B cell (primary cell): ENCODE measurements at regions not wholly inside any gene's neighbourhood (a gene's known extent, or its start where the extent isn't known, plus 50 kb on each side); places are given as distances from the start of the nearest gene placed in this dataset.

Experiments
- ATAC-seq: fragments of 200-7000 bp; cut with Tn5 transposase; one replicate; pipeline ENCODE4 v1.10.0; 2021; ENCODE audit warnings: low read depth, mild to moderate bottlenecking, moderate number of reproducible peaks, moderate library complexity
- CTCF ChIA-PET: fragments of 350-600 bp; sonication (Branson Sonifier 250); formaldehyde crosslinking; loops from one replicate; lab custom pipeline; 2021; ENCODE audit warnings: antibody characterized with exemption, inconsistent platforms; lab: Charles Lee
- POLR2A ChIA-PET: fragments of 350-600 bp; sonication (Branson Sonifier 250); formaldehyde crosslinking; loops from one replicate; lab custom pipeline; 2021; ENCODE audit warnings: antibody characterized with exemption; lab: Charles Lee
- DNase-seq: peaks from one replicate; pipeline ENCODE4 v3.0.0; 2013
- H2AFZ ChIP-seq: 2 replicates; pipeline ENCODE4 v1.6.1; 2012; ENCODE audit warnings: mild to moderate bottlenecking, low read depth, low read length; ENCODE audit not compliant: insufficient read depth, poor library complexity, severe bottlenecking
- H3K27ac ChIP-seq, 2 donors: 1 replicate in 1 of 2; 2 replicates in 1 of 2; pipeline ENCODE4 v1.5.1; 2012 to 2013; ENCODE audit warnings: low read length in 2 of 2, mild to moderate bottlenecking in 2 of 2, moderate library complexity in 1 of 2
- H3K27me3 ChIP-seq, 4 experiments: fragments of 200-600 bp in 1 of 4; sonication (generic) in 1 of 4; replicated peaks in 1 of 4; 1 replicate in 2 of 4; 2 replicates in 2 of 4; pipeline versions ENCODE4 v1.6.1 to v1.7.0; 2013 to 2016; ENCODE audit warnings: low read length in 3 of 4, mild to moderate bottlenecking in 2 of 4, mixed read lengths in 1 of 4, moderate library complexity in 1 of 4; ENCODE audit not compliant: insufficient read depth in 4 of 4, control insufficient read depth in 3 of 4; ENCODE audit errors: control extremely low read depth in 1 of 4
- H3K36me3 ChIP-seq, 2 experiments: replicated peaks in 1 of 2; 1 replicate in 1 of 2; 2 replicates in 1 of 2; pipeline versions ENCODE4 v1.6.1 to v1.7.1; 2013; ENCODE audit warnings: low read length in 1 of 2; ENCODE audit not compliant: insufficient read depth in 2 of 2, control insufficient read depth in 1 of 2; ENCODE audit errors: control extremely low read depth in 1 of 2, extremely low read depth in 1 of 2
- H3K4me1 ChIP-seq, 2 donors: fragments of 200-600 bp in 1 of 2; sonication (generic) in 1 of 2; 1 replicate in 1 of 2; 2 replicates in 1 of 2; pipeline versions ENCODE4 v1.5.1 to v1.6.1; 2013 to 2017; ENCODE audit warnings: low read length in 2 of 2; ENCODE audit not compliant: control insufficient read depth in 2 of 2, insufficient read depth in 2 of 2
- H3K4me2 ChIP-seq: replicated peaks from 2 replicates; pipeline ENCODE3; 2012; ENCODE audit warnings: mild to moderate bottlenecking, low read depth, low read length; ENCODE audit not compliant: poor library complexity, severe bottlenecking
- H3K4me3 ChIP-seq, 5 experiments: fragments of 200-600 bp in 1 of 5; sonication (generic) in 1 of 5; 1 replicate in 3 of 5; 2 replicates in 2 of 5; pipeline versions ENCODE4 v1.5.1 to v1.7.0; 2011 to 2016; ENCODE audit warnings: low read length in 4 of 5, mild to moderate bottlenecking in 4 of 5, low read depth in 2 of 5, control low read depth in 1 of 5, moderate library complexity in 1 of 5; ENCODE audit not compliant: insufficient read depth in 1 of 5; ENCODE audit errors: control extremely low read depth in 1 of 5, extremely low read depth in 1 of 5
- H3K79me2 ChIP-seq: fragments of 200-600 bp; sonication (generic); one replicate; pipeline ENCODE4 v1.6.0; 2016; ENCODE audit warnings: low read length; ENCODE audit not compliant: control insufficient read depth, insufficient read depth
- H3K9ac ChIP-seq: fragments of 200-600 bp; sonication (generic); 2 replicates; pipeline ENCODE4 v1.6.1; 2017; ENCODE audit warnings: mild to moderate bottlenecking, low read length, moderate library complexity
- H3K9me3 ChIP-seq, 3 donors: one replicate each; pipeline versions ENCODE4 v1.6.1 to v1.7.1; 2013; ENCODE audit warnings: low read length in 2 of 3; ENCODE audit not compliant: control insufficient read depth in 2 of 3, insufficient read depth in 1 of 3; ENCODE audit errors: control extremely low read depth in 1 of 3
- H4K20me1 ChIP-seq: 2 replicates; pipeline ENCODE4 v1.6.0; 2012; ENCODE audit warnings: mild to moderate bottlenecking, low read length; ENCODE audit not compliant: insufficient read depth, control insufficient read depth, poor library complexity, severe bottlenecking
- H3K27ac Mint-ChIP-seq: one replicate; pipeline ENCODE4 v1.8.0; 2021; ENCODE audit warnings: mixed read lengths
- H3K27me3 Mint-ChIP-seq: one replicate; pipeline ENCODE4 v1.8.0; 2021; ENCODE audit warnings: mixed read lengths
- H3K4me1 Mint-ChIP-seq: one replicate; pipeline ENCODE4 v1.8.0; 2021; ENCODE audit warnings: mixed read lengths
- H3K4me3 Mint-ChIP-seq: one replicate; pipeline ENCODE4 v1.8.0; 2021; ENCODE audit warnings: mixed read lengths
- H3K9me3 Mint-ChIP-seq: one replicate; pipeline ENCODE4 v1.8.0; 2022; ENCODE audit warnings: mixed read lengths; ENCODE audit not compliant: insufficient read depth
- EZH2 ChIP-seq: IDR thresholded peaks from 2 replicates; pipeline ENCODE4 v1.6.1; 2012; ENCODE audit warnings: borderline replicate concordance, low read depth, mild to moderate bottlenecking, moderate library complexity, low read length; ENCODE audit not compliant: insufficient read depth, poor library complexity, severe bottlenecking
- WGBS: methylation state at CpG from one replicate; pipeline ENCODE4 v1.1.5; 2013; ENCODE audit warnings: missing lambda C conversion rate; ENCODE audit not compliant: insufficient coverage; 5-methylcytosine and 5-hydroxymethylcytosine counted together
- intact Hi-C: fragments of 100-400 bp; cut with micrococcal nuclease; formaldehyde crosslinking; loops from one replicate; pipeline ENCODE4 v1.10.0; 2022
- TF ChIP-seq, protein P1 (sequence below): fragments of 200-600 bp; IDR thresholded peaks from one replicate; pipeline ENCODE4 v1.8.0; 2022; ENCODE audit warnings: antibody characterized with exemption, mild to moderate bottlenecking

DNA sequence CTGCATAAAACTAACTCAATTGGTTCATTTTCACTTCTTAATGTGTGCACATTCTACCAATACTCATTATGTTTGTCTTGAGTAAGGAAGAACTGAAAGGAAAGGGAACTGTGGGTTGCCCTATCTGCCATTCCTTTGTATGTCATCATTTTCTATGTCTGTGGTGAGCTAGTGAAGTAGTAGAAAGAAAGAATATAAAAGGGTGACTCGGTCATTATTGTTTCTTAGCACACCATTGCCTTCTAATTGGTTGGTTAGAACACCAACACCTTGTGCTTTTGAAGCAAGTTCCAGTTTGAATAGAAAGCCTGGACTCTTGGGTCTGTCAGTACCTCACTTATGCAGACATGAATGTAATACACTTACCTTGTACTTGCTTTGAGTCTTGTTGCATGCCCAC lies 64.3 kb upstream of the MDFIC start:
- Mint-ChIP-seq H3K4me1 (no peaks in the 10 kb centered on the region), H3K9me3 (no peaks in the 10 kb centered on the region), H3K4me3 (no peak overlapping the region), H3K27ac (no peak overlapping the region), H3K27me3 (no peaks in the 10 kb centered on the region)
- Histone ChIP-seq H3K9ac (no peak overlapping the region), H3K36me3 (no peaks in the 10 kb centered on the region), H3K79me2 (no peaks in the 10 kb centered on the region), H2AFZ (no peak overlapping the region), H3K9me3 (no peaks in the 10 kb centered on the region), H3K27me3 (no peaks in the 10 kb centered on the region), H4K20me1 (no peaks in the 10 kb centered on the region), H3K4me3 (no peak overlapping the region), H3K4me2 (no peak overlapping the region), H3K4me1 (no peaks in the 10 kb centered on the region), H3K27ac (no peak overlapping the region)
- ATAC-seq (no peak), DNase-seq (no peak)
- ChIA-PET POLR2A (no interaction called here), CTCF (no interaction called here)
- intact Hi-C loops: no loop called here
- TF ChIP-seq, protein P1, sequence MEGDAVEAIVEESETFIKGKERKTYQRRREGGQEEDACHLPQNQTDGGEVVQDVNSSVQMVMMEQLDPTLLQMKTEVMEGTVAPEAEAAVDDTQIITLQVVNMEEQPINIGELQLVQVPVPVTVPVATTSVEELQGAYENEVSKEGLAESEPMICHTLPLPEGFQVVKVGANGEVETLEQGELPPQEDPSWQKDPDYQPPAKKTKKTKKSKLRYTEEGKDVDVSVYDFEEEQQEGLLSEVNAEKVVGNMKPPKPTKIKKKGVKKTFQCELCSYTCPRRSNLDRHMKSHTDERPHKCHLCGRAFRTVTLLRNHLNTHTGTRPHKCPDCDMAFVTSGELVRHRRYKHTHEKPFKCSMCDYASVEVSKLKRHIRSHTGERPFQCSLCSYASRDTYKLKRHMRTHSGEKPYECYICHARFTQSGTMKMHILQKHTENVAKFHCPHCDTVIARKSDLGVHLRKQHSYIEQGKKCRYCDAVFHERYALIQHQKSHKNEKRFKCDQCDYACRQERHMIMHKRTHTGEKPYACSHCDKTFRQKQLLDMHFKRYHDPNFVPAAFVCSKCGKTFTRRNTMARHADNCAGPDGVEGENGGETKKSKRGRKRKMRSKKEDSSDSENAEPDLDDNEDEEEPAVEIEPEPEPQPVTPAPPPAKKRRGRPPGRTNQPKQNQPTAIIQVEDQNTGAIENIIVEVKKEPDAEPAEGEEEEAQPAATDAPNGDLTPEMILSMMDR: no peak
- no peak for TF ChIP-seq EZH2
- 60% methylated on average over 1 of the region's 1 CpG for WGBS

DNA sequence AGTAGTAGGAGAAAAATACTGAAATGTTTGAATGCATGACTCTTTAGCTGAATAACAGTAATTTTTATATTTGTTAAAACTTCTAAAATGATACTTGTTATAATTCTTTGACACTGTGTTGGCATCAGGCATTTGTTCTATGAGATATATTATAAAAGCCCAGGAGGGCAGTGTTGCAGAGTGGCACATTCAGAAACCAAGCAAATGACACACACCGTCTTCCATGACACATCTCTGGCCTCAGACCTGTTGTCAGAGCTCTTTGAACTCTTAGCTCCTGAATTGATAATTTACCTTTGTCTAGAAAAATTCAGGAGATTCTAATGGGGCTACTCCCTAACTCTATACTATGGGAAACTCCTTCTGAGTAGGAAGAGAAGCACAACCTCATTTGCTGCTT lies 62.4 kb upstream of the MDFIC start:
- Mint-ChIP-seq H3K4me1 (no peaks in the 10 kb centered on the region), H3K9me3 (no peaks in the 10 kb centered on the region), H3K27me3 (no peaks in the 10 kb centered on the region), H3K27ac (no peak overlapping the region), H3K4me3 (no peak overlapping the region)
- Histone ChIP-seq H2AFZ (no peak overlapping the region), H3K36me3 (no peaks in the 10 kb centered on the region), H3K4me1 (no peaks in the 10 kb centered on the region), H3K9ac (no peak overlapping the region), H3K4me2 (no peak overlapping the region), H4K20me1 (no peaks in the 10 kb centered on the region), H3K9me3 (no peaks in the 10 kb centered on the region), H3K79me2 (no peaks in the 10 kb centered on the region), H3K27me3 (no peaks in the 10 kb centered on the region), H3K27ac (no peak overlapping the region), H3K4me3 (no peak overlapping the region)
- TF ChIP-seq, protein P1: no peak
- no peak for TF ChIP-seq EZH2
- POLR2A ChIA-PET: no interaction called here
- ATAC-seq (no peak), DNase-seq (no peak)
- intact Hi-C loops: no loop called here
- WGBS: 83% methylated on average over 1 of the region's 1 CpG
- CTCF ChIA-PET: no interaction called here
